ENCODE measurements at regions not wholly inside any gene's neighbourhood (a gene's known extent, or its start where the extent isn't known, plus 50 kb on each side); places are given as distances from the start of the nearest gene placed in this dataset.

DNA sequence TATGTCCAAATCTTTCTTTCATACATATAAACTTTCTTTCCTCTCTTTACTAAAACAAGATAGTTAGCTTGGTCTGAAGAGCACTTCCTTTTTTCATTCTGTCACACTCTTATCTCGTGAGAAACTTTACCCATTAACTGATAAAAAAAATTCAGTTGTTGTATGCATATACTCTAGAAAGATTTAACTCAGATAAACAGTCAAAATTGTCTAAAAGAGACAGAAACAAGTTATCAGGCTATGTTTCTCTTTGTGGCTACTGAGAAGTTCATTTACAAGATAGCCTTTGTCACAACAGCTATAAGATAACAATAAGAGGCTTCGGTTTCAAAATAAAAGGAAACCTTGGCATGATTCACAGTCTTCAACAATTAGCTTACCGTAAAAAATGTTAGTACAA lies 235.7 kb upstream of the ATP10A start:
- BruUV-seq (replicated peaks), result no TSS peak
- CTCF ChIA-PET, result no interaction called here
- no peak overlapping the region for H3K27ac Mint-ChIP-seq (ENCODE audit: unreplicated experiment)
- no peaks in the 10 kb centered on the region for H3K27me3 Mint-ChIP-seq (ENCODE audit: unreplicated experiment)
- no peak for DNase-seq
- no peaks in the 10 kb centered on the region for H3K36me3 Mint-ChIP-seq (ENCODE audit: insufficient read depth, unreplicated experiment)
- no peaks in the 10 kb centered on the region for H3K4me1 Mint-ChIP-seq (ENCODE audit: low read depth, unreplicated experiment)
- no peak overlapping the region for H3K4me3 Mint-ChIP-seq (ENCODE audit: low read depth, unreplicated experiment)
- TF ChIP-seq CTCF (IDR thresholded peaks at IDR 0.05; ENCODE audit: unreplicated experiment), result no peak
- intact Hi-C loops (cut with micrococcal nuclease; ENCODE audit: unreplicated experiment), result no loop called here
- no peaks in the 10 kb centered on the region for H3K9me3 Mint-ChIP-seq (ENCODE audit: low read depth, unreplicated experiment)

- CTCF ChIA-PET, result no interaction called here
- BruUV-seq (replicated peaks), result no TSS peak
- H3K4me1 Mint-ChIP-seq (ENCODE audit: low read depth, unreplicated experiment), result no peaks in the 10 kb centered on the region
Measured at GRCh38 chr15:26097216-26097615, 234.1 kb upstream of the ATP10A start.

GRCh38 chr15:26096581-26096980 lies 233.5 kb upstream of the ATP10A start:
- BruUV-seq (replicated peaks), result no TSS peak
- Mint-ChIP-seq H3K27ac (ENCODE audit: unreplicated experiment) (no peak overlapping the region), H3K4me1 (ENCODE audit: low read depth, unreplicated experiment) (no peaks in the 10 kb centered on the region), H3K27me3 (ENCODE audit: unreplicated experiment) (no peaks in the 10 kb centered on the region), H3K4me3 (ENCODE audit: low read depth, unreplicated experiment) (no peak overlapping the region), H3K36me3 (ENCODE audit: insufficient read depth, unreplicated experiment) (no peaks in the 10 kb centered on the region), H3K9me3 (ENCODE audit: low read depth, unreplicated experiment) (no peaks in the 10 kb centered on the region)
- intact Hi-C loops (cut with micrococcal nuclease; ENCODE audit: unreplicated experiment), result no loop called here
- TF ChIP-seq CTCF (IDR thresholded peaks at IDR 0.05; ENCODE audit: unreplicated experiment), result no peak
- CTCF ChIA-PET, result no interaction called here
- no peak for DNase-seq

More at GRCh38 chr15:26097216-26097615, 234.1 kb upstream of the ATP10A start:
- Mint-ChIP-seq H3K36me3 (ENCODE audit: insufficient read depth, unreplicated experiment) (no peaks in the 10 kb centered on the region), H3K4me3 (ENCODE audit: low read depth, unreplicated experiment) (no peak overlapping the region), H3K27me3 (ENCODE audit: unreplicated experiment) (no peaks in the 10 kb centered on the region), H3K27ac (ENCODE audit: unreplicated experiment) (no peak overlapping the region), H3K9me3 (ENCODE audit: low read depth, unreplicated experiment) (no peaks in the 10 kb centered on the region)
- intact Hi-C loops (cut with micrococcal nuclease; ENCODE audit: unreplicated experiment), result no loop called here
- no peak for DNase-seq
- TF ChIP-seq CTCF (IDR thresholded peaks at IDR 0.05; ENCODE audit: unreplicated experiment), result no peak

DNA sequence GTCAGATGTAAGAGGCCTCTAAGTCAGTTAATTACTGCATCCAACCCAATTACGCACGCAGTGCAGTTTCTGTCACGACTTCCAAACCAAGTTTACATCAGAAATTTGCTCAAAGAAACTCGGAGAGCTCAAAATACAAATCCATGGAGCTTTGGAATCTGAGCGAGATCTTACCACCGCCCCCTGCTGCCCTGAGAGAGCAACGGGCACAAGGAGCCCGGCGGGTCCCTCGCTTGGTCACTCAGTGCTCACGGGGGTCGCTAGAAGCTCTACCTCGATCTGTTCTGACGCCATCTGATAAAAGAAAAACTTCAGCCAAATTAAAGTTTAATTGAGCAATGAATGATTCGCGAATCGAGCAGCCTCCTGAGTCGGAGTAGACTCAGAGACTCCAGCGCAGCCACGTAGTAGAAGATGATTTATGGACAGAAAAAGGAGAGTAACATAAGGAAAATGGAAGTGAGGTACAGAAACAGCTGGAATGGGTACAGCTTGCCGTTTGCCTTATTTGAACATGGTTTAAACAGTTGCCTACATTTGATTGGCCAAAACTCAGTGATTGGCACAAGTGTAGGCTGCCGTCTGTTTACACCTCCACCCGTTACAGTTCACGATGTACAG lies 232.7 kb upstream of the ATP10A start:
- Mint-ChIP-seq H3K9me3 (ENCODE audit: low read depth, unreplicated experiment) (no peaks in the 10 kb centered on the region), H3K4me1 (ENCODE audit: low read depth, unreplicated experiment) (no peaks in the 10 kb centered on the region), H3K4me3 (ENCODE audit: low read depth, unreplicated experiment) (no peak overlapping the region), H3K36me3 (ENCODE audit: insufficient read depth, unreplicated experiment) (no peaks in the 10 kb centered on the region), H3K27ac (ENCODE audit: unreplicated experiment) (no peak overlapping the region), H3K27me3 (ENCODE audit: unreplicated experiment) (no peaks in the 10 kb centered on the region)
- CTCF ChIA-PET, result no interaction called here
- DNase-seq, result no peak
- no TSS peak for BruUV-seq (replicated peaks)
- TF ChIP-seq CTCF (IDR thresholded peaks at IDR 0.05; ENCODE audit: unreplicated experiment), result no peak
- intact Hi-C loops (cut with micrococcal nuclease; ENCODE audit: unreplicated experiment), result no loop called here

Measured in Calu3 (cell line).